Lower lobe of right lung (tissue), 2 donors: ENCODE measurements at regions not wholly inside any gene's neighbourhood (a gene's known extent, or its start where the extent isn't known, plus 50 kb on each side); places are given as distances from the start of the nearest gene placed in this dataset.

Source experiments
- ATAC-seq, 2 donors: fragments of 200-7000 bp; cut with Tn5 transposase; one replicate each; pipeline ENCODE4 v1.9.1; 2020 to 2022; ENCODE audit warnings: mild to moderate bottlenecking in 2 of 2, moderate library complexity in 2 of 2
- DNase-seq: peaks from one replicate; pipeline ENCODE4 v3.0.0-alpha.2; 2020
- H3K27ac ChIP-seq: fragments of 200-600 bp; one replicate; pipeline ENCODE4 v1.8.0; 2022
- H3K27me3 ChIP-seq: fragments of 200-600 bp; one replicate; pipeline ENCODE4 v1.8.0; 2022; ENCODE audit warnings: low read depth
- H3K36me3 ChIP-seq: fragments of 200-600 bp; one replicate; pipeline ENCODE4 v1.8.0; 2022; ENCODE audit warnings: mild to moderate bottlenecking
- H3K4me1 ChIP-seq: fragments of 200-600 bp; one replicate; pipeline ENCODE4 v1.8.0; 2022
- H3K4me3 ChIP-seq: fragments of 200-600 bp; one replicate; pipeline ENCODE4 v1.8.0; 2022; ENCODE audit warnings: mild to moderate bottlenecking
- H3K9me3 ChIP-seq: fragments of 200-600 bp; one replicate; pipeline ENCODE4 v1.8.0; 2022
- intact Hi-C: fragments of 100-400 bp; cut with DNase I; formaldehyde crosslinking; loops from one replicate; pipeline ENCODE4 v1.11.0; 2022
- TF ChIP-seq, protein P1 (sequence below): fragments of 200-600 bp; IDR thresholded peaks from one replicate; pipeline ENCODE4 v1.8.0; 2022; ENCODE audit warnings: antibody characterized with exemption, mild to moderate bottlenecking
- donor health status: DM: no; HTN: yes; CAD: no; lungs with severe emphysema.

DNA sequence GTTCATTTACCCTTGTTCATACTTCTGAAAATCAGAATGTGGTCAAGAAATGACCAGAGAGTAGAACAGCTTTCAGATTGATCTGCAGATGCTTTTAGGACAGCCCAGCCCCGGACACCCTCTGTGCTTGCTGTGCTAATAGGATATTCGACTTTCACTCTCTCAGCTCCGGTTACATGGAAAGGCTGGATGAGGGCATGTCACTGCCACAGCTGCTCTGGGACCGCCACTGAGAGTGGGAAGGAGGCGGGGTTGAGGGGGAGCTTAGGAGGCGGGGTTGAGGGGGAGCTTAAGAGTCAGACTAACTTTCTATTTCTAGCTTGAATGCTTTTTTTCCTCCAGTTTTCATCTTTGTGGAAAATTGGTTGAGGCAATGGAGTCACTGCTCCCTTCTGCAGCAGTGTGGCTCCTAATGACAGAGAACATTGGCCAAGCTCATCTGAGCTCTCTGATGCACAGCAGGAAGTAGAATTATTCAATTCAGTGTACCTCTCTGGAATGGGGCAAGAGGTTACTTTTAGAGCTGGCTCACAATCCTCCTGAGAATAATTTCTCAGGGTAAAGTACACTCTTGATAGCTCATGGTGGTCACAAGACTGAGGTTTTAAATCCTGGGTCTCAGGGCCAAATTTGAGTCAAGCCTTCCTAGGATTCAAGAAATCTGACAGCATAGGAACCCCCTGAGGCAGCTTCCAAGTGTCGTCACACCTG is 74.6 kb upstream of the NPAS1 start:
- no peaks in the 10 kb centered on the region for H3K27me3 ChIP-seq
- peak; percentile 51 for DNase-seq
- H3K9me3 ChIP-seq: no peaks in the 10 kb centered on the region
- TF ChIP-seq, protein P1, sequence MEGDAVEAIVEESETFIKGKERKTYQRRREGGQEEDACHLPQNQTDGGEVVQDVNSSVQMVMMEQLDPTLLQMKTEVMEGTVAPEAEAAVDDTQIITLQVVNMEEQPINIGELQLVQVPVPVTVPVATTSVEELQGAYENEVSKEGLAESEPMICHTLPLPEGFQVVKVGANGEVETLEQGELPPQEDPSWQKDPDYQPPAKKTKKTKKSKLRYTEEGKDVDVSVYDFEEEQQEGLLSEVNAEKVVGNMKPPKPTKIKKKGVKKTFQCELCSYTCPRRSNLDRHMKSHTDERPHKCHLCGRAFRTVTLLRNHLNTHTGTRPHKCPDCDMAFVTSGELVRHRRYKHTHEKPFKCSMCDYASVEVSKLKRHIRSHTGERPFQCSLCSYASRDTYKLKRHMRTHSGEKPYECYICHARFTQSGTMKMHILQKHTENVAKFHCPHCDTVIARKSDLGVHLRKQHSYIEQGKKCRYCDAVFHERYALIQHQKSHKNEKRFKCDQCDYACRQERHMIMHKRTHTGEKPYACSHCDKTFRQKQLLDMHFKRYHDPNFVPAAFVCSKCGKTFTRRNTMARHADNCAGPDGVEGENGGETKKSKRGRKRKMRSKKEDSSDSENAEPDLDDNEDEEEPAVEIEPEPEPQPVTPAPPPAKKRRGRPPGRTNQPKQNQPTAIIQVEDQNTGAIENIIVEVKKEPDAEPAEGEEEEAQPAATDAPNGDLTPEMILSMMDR: no peak
- H3K27ac ChIP-seq: peak overlapping the region; percentile 53
- H3K36me3 ChIP-seq: peaks cover 16% of the 10 kb centered on the region
- no peak overlapping the region for H3K4me3 ChIP-seq
- H3K4me1 ChIP-seq: peaks cover 42% of the 10 kb centered on the region
- peak; percentile 81 to 85 for ATAC-seq
- intact Hi-C loops: no loop called here

DNA sequence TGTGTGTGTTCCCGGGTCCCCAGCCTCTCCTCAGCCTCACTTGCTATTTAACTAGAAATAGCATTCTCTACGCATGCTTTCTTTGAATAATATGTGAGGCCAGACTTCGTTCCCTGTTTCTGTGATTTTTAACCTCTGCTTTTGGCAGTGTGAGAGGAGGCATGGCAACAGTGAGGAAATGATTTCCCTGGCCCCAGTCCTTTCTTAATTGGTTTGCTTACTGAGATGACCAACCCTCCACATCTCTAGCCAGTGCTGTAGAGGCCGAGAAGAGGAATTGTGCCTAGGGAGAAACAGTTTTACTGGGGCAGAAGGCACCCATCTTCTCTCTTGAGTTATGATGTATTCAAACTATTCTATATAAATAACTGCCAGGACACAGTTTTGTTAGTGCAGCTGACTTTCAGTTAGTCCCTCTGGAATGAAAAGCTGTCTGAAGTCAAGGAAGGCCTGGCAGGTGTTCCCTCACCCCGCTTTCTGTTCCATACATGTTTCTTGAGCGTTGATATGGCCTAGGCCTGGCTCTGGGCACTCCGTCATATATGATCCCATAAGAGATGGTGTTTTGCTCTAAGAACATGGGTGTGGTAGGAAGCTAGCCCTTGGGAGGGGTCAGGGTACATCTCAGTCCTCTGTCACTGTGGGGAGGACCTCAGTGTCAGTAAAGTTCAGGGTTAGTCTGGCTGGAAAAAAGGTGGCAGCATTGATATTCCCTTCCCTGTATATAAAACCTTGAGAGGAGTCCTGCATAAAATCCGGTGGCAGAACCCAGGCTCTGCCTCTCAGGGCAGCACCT is 73.7 kb upstream of the NPAS1 start:
- no peaks in the 10 kb centered on the region for H3K9me3 ChIP-seq
- DNase-seq (no peak), ATAC-seq (peak; percentile 34 to 47)
- H3K4me3 ChIP-seq: no peak overlapping the region
- peaks cover 14% of the 10 kb centered on the region for H3K36me3 ChIP-seq
- peaks cover 50% of the 10 kb centered on the region for H3K4me1 ChIP-seq
- intact Hi-C loops: no loop called here
- no peaks in the 10 kb centered on the region for H3K27me3 ChIP-seq
- TF ChIP-seq, protein P1: no peak
- H3K27ac ChIP-seq: peak overlapping the region; percentile 53

DNA sequence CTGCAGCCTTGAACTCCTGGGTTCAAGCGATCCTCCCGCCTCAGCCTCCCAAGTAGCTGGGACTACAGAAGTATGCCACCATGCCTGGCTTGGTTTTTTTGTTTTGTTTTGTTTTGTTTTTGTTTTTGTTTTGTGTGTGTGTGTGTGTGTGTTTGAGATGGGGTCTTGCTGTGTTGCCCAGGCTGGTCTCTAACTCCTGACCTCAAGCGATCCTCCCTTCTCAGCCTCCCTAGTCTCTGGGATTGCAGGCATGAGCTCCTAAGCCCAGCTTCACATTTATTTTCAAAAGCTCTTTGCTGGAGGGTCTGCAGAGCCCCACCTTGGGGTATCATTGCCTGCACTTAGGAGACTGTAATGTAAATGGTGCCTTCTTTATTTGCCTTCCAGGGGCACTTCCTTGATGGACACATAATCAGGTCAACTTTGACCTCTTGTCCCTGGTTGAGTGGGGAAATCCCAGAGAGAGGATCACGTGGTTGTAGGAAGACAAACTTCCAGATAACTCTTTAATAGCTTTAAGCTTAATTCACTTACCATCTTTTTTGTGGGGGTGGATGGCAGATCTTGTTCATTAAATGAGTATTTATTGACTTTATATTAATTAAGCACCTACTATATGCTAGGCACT is 72.9 kb upstream of the NPAS1 start:
- Histone ChIP-seq H3K27me3 (no peaks in the 10 kb centered on the region), H3K27ac (no peak overlapping the region), H3K4me3 (no peak overlapping the region), H3K36me3 (peaks cover 14% of the 10 kb centered on the region), H3K4me1 (peaks cover 59% of the 10 kb centered on the region), H3K9me3 (no peaks in the 10 kb centered on the region)
- intact Hi-C loops: no loop called here
- TF ChIP-seq, protein P1: no peak
- DNase-seq: no peak
- ATAC-seq: no peak

DNA sequence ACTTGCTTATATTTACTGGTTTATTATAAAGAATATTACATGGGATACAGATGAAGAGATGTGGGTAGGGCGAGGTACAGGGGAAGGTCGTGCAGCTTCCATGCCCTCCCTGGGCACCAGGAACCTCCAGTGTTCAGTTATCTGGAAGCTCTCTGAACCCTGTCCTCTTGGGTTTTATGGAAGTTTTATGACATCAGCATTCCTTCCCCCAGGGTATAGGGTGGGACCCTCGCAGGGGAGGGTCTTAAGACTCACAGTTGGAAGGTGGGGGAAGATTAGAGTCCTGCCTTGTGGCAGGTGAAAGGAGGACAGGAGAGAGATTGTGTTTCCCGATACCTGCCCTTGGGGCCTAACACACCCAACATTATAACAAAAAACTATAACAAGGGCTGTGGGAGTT is 71.8 kb upstream of the NPAS1 start:
- Histone ChIP-seq H3K4me3 (no peak overlapping the region), H3K4me1 (peaks cover 69% of the 10 kb centered on the region), H3K27ac (no peak overlapping the region)

DNA sequence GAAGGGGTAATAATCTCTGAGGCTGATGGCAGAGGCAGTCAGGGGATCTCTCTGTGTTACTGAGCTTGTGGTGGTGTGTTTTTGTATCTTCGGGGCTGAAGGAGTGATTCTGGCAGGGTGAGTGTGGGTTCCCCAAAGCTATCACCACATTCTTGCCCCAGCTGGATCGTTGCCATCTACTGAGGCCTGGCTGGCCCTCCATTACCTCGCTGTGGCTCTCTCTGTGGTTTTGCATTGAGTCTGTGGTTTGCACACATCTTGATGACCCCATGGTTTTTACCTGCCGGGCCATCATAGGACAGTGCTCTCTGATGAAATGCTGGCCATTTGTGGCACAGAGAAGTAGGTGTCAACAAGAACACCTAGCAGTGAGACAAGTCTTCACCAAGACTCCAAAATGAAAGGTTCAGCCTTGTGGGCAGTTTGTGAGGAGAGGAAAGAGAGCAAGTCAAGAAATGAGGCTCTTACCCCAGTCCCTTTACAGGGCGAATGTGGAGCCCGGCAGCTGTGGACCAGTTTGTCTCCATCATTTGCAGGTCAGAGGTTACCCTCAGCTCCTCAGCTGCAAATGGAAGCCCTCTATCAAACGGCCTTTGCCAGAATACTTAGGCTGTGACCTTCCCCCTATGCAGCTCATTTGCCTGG is 69.0 kb upstream of the NPAS1 start:
- Histone ChIP-seq H3K27me3 (no peaks in the 10 kb centered on the region), H3K4me3 (no peak overlapping the region), H3K27ac (no peak overlapping the region), H3K9me3 (no peaks in the 10 kb centered on the region), H3K36me3 (no peaks in the 10 kb centered on the region), H3K4me1 (peaks cover 63% of the 10 kb centered on the region)
- ATAC-seq (peak in 1 of 2 donors; percentile 22), DNase-seq (no peak)
- intact Hi-C loops: no loop called here
- TF ChIP-seq, protein P1: no peak

More for the DNA sequence above, 71.8 kb upstream of the NPAS1 start:
- Histone ChIP-seq H3K9me3 (no peaks in the 10 kb centered on the region), H3K27me3 (no peaks in the 10 kb centered on the region), H3K36me3 (peaks cover 9% of the 10 kb centered on the region)
- no peak for ATAC-seq
- intact Hi-C loops: no loop called here
- DNase-seq: no peak
- TF ChIP-seq, protein P1: no peak
